AG09309 (cell line): ENCODE measurements at regions not wholly inside any gene's neighbourhood (a gene's known extent, or its start where the extent isn't known, plus 50 kb on each side); places are given as distances from the start of the nearest gene placed in this dataset.

Experiments
- DNase-seq: peaks from one replicate; pipeline ENCODE4 v3.0.0-alpha.2; 2010; ENCODE audit warnings: low read depth
- H3K4me3 ChIP-seq: 2 replicates; pipeline ENCODE4 v1.5.1; 2011; ENCODE audit warnings: mild to moderate bottlenecking, low read depth, low read length, moderate library complexity; ENCODE audit not compliant: control insufficient read depth
- CTCF ChIP-seq: IDR thresholded peaks from 2 replicates; pipeline ENCODE4 v1.5.1; 2011; ENCODE audit warnings: mild to moderate bottlenecking, low read depth, low read length, inconsistent platforms; ENCODE audit not compliant: insufficient read depth, control insufficient read depth; ENCODE audit errors: missing control alignments

- no peak for DNase-seq
- no peak overlapping the region for H3K4me3 ChIP-seq
- TF ChIP-seq CTCF = no peak
Measured at GRCh38 chr12:17334784-17335183, 728.8 kb upstream of the LMO3 start.

DNA sequence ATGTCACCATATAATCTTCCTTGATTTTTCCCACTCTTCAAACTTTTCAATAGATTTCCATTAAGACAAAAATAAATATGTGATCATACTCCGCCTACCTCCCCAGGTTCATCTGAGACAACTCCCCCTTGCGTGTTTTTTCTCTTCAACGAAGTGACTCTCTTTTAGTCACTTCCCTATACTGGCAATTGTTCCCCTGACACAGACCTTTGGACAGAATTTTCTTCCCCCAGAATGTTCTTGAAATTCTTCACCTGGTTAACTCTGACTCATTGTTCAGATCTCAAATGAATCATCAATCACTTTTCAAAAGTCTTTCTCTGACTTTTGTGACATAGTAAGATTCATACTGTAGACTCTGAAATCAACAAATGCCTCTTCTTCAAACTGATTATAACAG, 727.3 kb upstream of the LMO3 start:
- no peak overlapping the region for H3K4me3 ChIP-seq
- DNase-seq = no peak
- no peak for TF ChIP-seq CTCF

- no peak for DNase-seq
- H3K4me3 ChIP-seq = no peak overlapping the region
- no peak for TF ChIP-seq CTCF
Measured at GRCh38 chr12:17326649-17327048, 720.7 kb upstream of the LMO3 start.

DNA sequence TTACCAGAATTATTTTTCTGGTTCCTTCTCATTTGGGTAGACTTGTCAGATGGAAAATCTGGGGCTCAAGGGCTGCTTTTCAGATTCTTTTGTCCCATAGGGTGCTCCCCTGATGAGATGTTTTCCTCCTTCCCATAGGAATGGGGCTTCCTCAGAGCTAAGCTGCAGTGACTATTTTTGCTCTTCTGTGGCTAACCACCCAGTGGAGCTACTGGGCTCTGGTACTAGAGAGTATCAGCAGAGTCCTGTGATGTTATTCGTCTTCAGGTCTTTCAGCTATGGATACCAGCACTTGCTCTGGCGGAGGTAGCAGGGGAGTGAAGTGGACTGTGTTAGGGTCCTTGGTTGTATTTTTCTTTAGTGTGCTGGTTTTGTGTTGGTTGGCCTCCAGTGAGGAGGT, 716.1 kb upstream of the LMO3 start:
- H3K4me3 ChIP-seq = no peak overlapping the region
- no peak for TF ChIP-seq CTCF
- no peak for DNase-seq

- no peak for TF ChIP-seq CTCF
- no peak overlapping the region for H3K4me3 ChIP-seq
- no peak for DNase-seq
Measured at GRCh38 chr12:17304503-17305347, 698.8 kb upstream of the LMO3 start.

DNA sequence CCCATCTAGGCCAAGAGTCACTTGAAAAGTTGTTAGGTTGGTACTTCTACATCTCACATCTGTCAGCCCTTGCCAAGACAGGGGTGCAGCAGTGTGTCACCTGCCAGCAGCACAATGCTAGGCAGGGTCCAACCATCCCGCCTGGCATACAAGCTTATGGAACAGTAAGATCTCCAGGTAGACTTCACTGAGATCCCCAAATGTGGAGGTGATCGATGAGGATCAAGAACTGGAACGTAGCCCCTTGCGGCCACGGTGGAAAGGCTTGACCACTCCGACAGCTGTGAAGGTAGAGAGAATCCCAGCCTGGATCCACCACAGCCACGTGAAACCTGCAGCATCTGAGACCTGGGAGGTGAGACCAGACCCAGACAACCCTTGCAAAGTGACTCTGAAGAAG, 696.0 kb upstream of the LMO3 start:
- TF ChIP-seq CTCF = no peak
- no peak overlapping the region for H3K4me3 ChIP-seq
- no peak for DNase-seq
